ENCODE measurements at regions not wholly inside any gene's neighbourhood (a gene's known extent, or its start where the extent isn't known, plus 50 kb on each side); places are given as distances from the start of the nearest gene placed in this dataset.

- DNase-seq (no peak), FAIRE-seq (no peak)
- Histone ChIP-seq H3K4me3 (ENCODE audit: low read length in 3 of 3) (no peak overlapping the region), H3K9ac (ENCODE audit: low read length in 3 of 3) (no peak overlapping the region), H3K36me3 (ENCODE audit: control insufficient read depth in 2 of 3, insufficient read depth in 3 of 3, low read length in 3 of 3) (no peaks in the 10 kb centered on the region), H3K4me1 (ENCODE audit: control insufficient read depth in 2 of 3, insufficient read depth in 2 of 3, low read depth in 1 of 3, low read length in 3 of 3) (no peaks in the 10 kb centered on the region), H3K27ac (ENCODE audit: low read depth in 2 of 2, low read length in 2 of 2) (no peak overlapping the region), H3K27me3 (ENCODE audit: control insufficient read depth, insufficient read depth, low read length) (no peaks in the 10 kb centered on the region), H3K9me3 (ENCODE audit: control insufficient read depth in 2 of 3, insufficient read depth in 1 of 3, low read length in 3 of 3) (no peaks in the 10 kb centered on the region)
- TF ChIP-seq CTCF (IDR thresholded peaks at IDR 0.05; ENCODE audit: borderline replicate concordance, extremely low read depth, insufficient read depth) = no peak
- intact Hi-C loops (cut with DNase I) = no loop called here
Observed at GRCh38 chr21:17257784-17258183, 255.1 kb upstream of the CXADR start.

GRCh38 chr21:17264182-17264581 lies 248.7 kb upstream of the CXADR start:
- DNase-seq = peak in 2 of 5 donors; percentile 31 to 33
- Histone ChIP-seq H3K9ac (ENCODE audit: low read length in 3 of 3) (no peak overlapping the region), H3K4me3 (ENCODE audit: low read length in 3 of 3) (no peak overlapping the region), H3K36me3 (ENCODE audit: control insufficient read depth in 2 of 3, insufficient read depth in 3 of 3, low read length in 3 of 3) (no peaks in the 10 kb centered on the region), H3K9me3 (ENCODE audit: control insufficient read depth in 2 of 3, insufficient read depth in 1 of 3, low read length in 3 of 3) (no peaks in the 10 kb centered on the region), H3K4me1 (ENCODE audit: control insufficient read depth in 2 of 3, insufficient read depth in 2 of 3, low read depth in 1 of 3, low read length in 3 of 3) (no peaks in the 10 kb centered on the region), H3K27ac (ENCODE audit: low read depth in 2 of 2, low read length in 2 of 2) (no peak overlapping the region), H3K27me3 (ENCODE audit: control insufficient read depth, insufficient read depth, low read length) (no peaks in the 10 kb centered on the region)
- no peak for FAIRE-seq
- no peak for TF ChIP-seq CTCF (IDR thresholded peaks at IDR 0.05; ENCODE audit: borderline replicate concordance, extremely low read depth, insufficient read depth)
- intact Hi-C loops (cut with DNase I) = no loop called here

- Histone ChIP-seq H3K27me3 (ENCODE audit: control insufficient read depth, insufficient read depth, low read length) (no peaks in the 10 kb centered on the region), H3K9ac (ENCODE audit: low read length in 3 of 3) (no peak overlapping the region), H3K27ac (ENCODE audit: low read depth in 2 of 2, low read length in 2 of 2) (no peak overlapping the region), H3K9me3 (ENCODE audit: control insufficient read depth in 2 of 3, insufficient read depth in 1 of 3, low read length in 3 of 3) (no peaks in the 10 kb centered on the region), H3K4me1 (ENCODE audit: control insufficient read depth in 2 of 3, insufficient read depth in 2 of 3, low read depth in 1 of 3, low read length in 3 of 3) (no peaks in the 10 kb centered on the region), H3K4me3 (ENCODE audit: low read length in 3 of 3) (no peak overlapping the region), H3K36me3 (ENCODE audit: control insufficient read depth in 2 of 3, insufficient read depth in 3 of 3, low read length in 3 of 3) (no peaks in the 10 kb centered on the region)
- no peak for TF ChIP-seq CTCF (IDR thresholded peaks at IDR 0.05; ENCODE audit: borderline replicate concordance, extremely low read depth, insufficient read depth)
- intact Hi-C loops (cut with DNase I) = no loop called here
- DNase-seq (peak in 1 of 5 donors; percentile 3), FAIRE-seq (no peak)
Observed at GRCh38 chr21:17269760-17270159, 243.1 kb upstream of the CXADR start.

GRCh38 chr21:17270229-17270628 lies 242.6 kb upstream of the CXADR start:
- TF ChIP-seq CTCF (IDR thresholded peaks at IDR 0.05; ENCODE audit: borderline replicate concordance, extremely low read depth, insufficient read depth) = peak; percentile 20
- H3K36me3 ChIP-seq (ENCODE audit: control insufficient read depth in 2 of 3, insufficient read depth in 3 of 3, low read length in 3 of 3) = no peaks in the 10 kb centered on the region
- H3K4me3 ChIP-seq (ENCODE audit: low read length in 3 of 3) = no peak overlapping the region
- intact Hi-C loops (cut with DNase I) = no loop called here
- H3K9ac ChIP-seq (ENCODE audit: low read length in 3 of 3) = no peak overlapping the region
- H3K9me3 ChIP-seq (ENCODE audit: control insufficient read depth in 2 of 3, insufficient read depth in 1 of 3, low read length in 3 of 3) = no peaks in the 10 kb centered on the region
- H3K4me1 ChIP-seq (ENCODE audit: control insufficient read depth in 2 of 3, insufficient read depth in 2 of 3, low read depth in 1 of 3, low read length in 3 of 3) = no peaks in the 10 kb centered on the region
- peak in 4 of 5 donors; percentile 36 to 83 (median 56) for DNase-seq
- no peaks in the 10 kb centered on the region for H3K27me3 ChIP-seq (ENCODE audit: control insufficient read depth, insufficient read depth, low read length)
- no peak overlapping the region for H3K27ac ChIP-seq (ENCODE audit: low read depth in 2 of 2, low read length in 2 of 2)
- FAIRE-seq = peak; percentile 79
